ENCODE measurements at regions not wholly inside any gene's neighbourhood (a gene's known extent, or its start where the extent isn't known, plus 50 kb on each side); places are given as distances from the start of the nearest gene placed in this dataset.

- TF ChIP-seq, protein P1, sequence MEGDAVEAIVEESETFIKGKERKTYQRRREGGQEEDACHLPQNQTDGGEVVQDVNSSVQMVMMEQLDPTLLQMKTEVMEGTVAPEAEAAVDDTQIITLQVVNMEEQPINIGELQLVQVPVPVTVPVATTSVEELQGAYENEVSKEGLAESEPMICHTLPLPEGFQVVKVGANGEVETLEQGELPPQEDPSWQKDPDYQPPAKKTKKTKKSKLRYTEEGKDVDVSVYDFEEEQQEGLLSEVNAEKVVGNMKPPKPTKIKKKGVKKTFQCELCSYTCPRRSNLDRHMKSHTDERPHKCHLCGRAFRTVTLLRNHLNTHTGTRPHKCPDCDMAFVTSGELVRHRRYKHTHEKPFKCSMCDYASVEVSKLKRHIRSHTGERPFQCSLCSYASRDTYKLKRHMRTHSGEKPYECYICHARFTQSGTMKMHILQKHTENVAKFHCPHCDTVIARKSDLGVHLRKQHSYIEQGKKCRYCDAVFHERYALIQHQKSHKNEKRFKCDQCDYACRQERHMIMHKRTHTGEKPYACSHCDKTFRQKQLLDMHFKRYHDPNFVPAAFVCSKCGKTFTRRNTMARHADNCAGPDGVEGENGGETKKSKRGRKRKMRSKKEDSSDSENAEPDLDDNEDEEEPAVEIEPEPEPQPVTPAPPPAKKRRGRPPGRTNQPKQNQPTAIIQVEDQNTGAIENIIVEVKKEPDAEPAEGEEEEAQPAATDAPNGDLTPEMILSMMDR (IDR thresholded peaks at IDR 0.05), result no peak
- H3K4me3 ChIP-seq (ENCODE audit: low read depth in 1 of 2, low read length in 1 of 2), result no peak overlapping the region
- no peak overlapping the region for H3K27ac ChIP-seq
- no peaks in the 10 kb centered on the region for H3K4me1 ChIP-seq (ENCODE audit: control insufficient read depth in 1 of 2, insufficient read depth in 1 of 2, low read depth in 1 of 2, low read length in 1 of 2)
- no peaks in the 10 kb centered on the region for H3K9me3 ChIP-seq
- H3K36me3 ChIP-seq, result no peaks in the 10 kb centered on the region
- H3K27me3 ChIP-seq, result no peaks in the 10 kb centered on the region
These were observed 365.8 kb upstream of the RGMA start for GRCh38 chr15:93454788-93455187.

DNA sequence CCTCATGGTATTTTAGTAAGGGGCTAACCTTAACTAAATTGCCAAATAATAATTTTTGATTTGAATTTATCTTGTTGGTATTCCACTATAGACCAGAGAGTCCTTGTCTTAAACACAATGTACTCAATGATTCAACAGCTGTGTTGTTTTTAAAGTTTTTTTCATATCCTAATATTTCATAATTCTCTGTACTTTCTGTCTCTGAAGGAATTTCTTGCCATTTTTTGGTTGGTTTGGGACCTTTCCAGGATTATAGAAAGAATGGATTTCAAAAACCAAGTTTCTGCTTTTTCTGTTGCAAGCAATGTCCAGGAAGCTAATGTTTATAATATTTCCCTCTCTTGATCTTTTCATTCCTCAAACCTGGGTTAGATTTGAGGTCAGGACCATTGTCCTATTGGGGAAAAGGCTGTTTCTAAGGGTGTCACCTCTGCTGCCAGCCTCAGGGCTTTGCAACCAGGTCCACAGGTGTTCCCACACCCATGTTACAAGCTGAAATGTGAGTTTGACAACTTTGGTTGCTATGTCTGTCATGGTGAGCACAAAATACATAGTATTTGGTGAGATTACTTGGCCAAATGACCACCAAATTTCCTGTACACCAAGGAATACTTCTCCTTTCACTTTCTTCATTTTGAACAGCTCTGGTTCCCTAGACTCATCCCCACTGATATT is 363.7 kb upstream of the RGMA start:
- Histone ChIP-seq H3K9me3 (no peaks in the 10 kb centered on the region), H3K4me3 (ENCODE audit: low read depth in 1 of 2, low read length in 1 of 2) (no peak overlapping the region), H3K4me1 (ENCODE audit: control insufficient read depth in 1 of 2, insufficient read depth in 1 of 2, low read depth in 1 of 2, low read length in 1 of 2) (no peaks in the 10 kb centered on the region), H3K36me3 (no peaks in the 10 kb centered on the region), H3K27me3 (no peaks in the 10 kb centered on the region), H3K27ac (no peak overlapping the region)
- TF ChIP-seq, protein P1 (IDR thresholded peaks at IDR 0.05), result no peak

GRCh38 chr15:93451822-93452221 is 362.8 kb upstream of the RGMA start:
- Histone ChIP-seq H3K36me3 (no peaks in the 10 kb centered on the region), H3K27ac (no peak overlapping the region)
- TF ChIP-seq, protein P1 (IDR thresholded peaks at IDR 0.05), result no peak

GRCh38 chr15:93451265-93451664 is 362.3 kb upstream of the RGMA start:
- Histone ChIP-seq H3K36me3 (no peaks in the 10 kb centered on the region), H3K4me3 (ENCODE audit: low read depth in 1 of 2, low read length in 1 of 2) (no peak overlapping the region), H3K27me3 (peaks cover 9% of the 10 kb centered on the region), H3K9me3 (no peaks in the 10 kb centered on the region), H3K4me1 (ENCODE audit: control insufficient read depth in 1 of 2, insufficient read depth in 1 of 2, low read depth in 1 of 2, low read length in 1 of 2) (no peaks in the 10 kb centered on the region), H3K27ac (no peak overlapping the region)
- TF ChIP-seq, protein P1 (IDR thresholded peaks at IDR 0.05), result no peak

More at GRCh38 chr15:93451822-93452221, 362.8 kb upstream of the RGMA start:
- no peak overlapping the region for H3K4me3 ChIP-seq (ENCODE audit: low read depth in 1 of 2, low read length in 1 of 2)
- H3K27me3 ChIP-seq, result peaks cover 3% of the 10 kb centered on the region
- H3K4me1 ChIP-seq (ENCODE audit: control insufficient read depth in 1 of 2, insufficient read depth in 1 of 2, low read depth in 1 of 2, low read length in 1 of 2), result no peaks in the 10 kb centered on the region
- H3K9me3 ChIP-seq, result no peaks in the 10 kb centered on the region

GRCh38 chr15:93449798-93450197 is 360.8 kb upstream of the RGMA start:
- Histone ChIP-seq H3K27ac (no peak overlapping the region), H3K4me1 (ENCODE audit: control insufficient read depth in 1 of 2, insufficient read depth in 1 of 2, low read depth in 1 of 2, low read length in 1 of 2) (no peaks in the 10 kb centered on the region), H3K36me3 (no peaks in the 10 kb centered on the region), H3K9me3 (no peaks in the 10 kb centered on the region), H3K27me3 (peaks cover 13% of the 10 kb centered on the region), H3K4me3 (ENCODE audit: low read depth in 1 of 2, low read length in 1 of 2) (no peak overlapping the region)
- TF ChIP-seq, protein P1 (IDR thresholded peaks at IDR 0.05), result no peak

Data from neutrophil (primary cell).